ENCODE measurements at regions not wholly inside any gene's neighbourhood (a gene's known extent, or its start where the extent isn't known, plus 50 kb on each side); places are given as distances from the start of the nearest gene placed in this dataset.
A peak's percentile ranks its signal among the peaks of the same experiment; 100 is the strongest.
"Not testable (repeated sequence)": the region's sequence is repeated elsewhere in the genome, so short reads cannot be mapped to it uniquely, and the experiment has no call there.

DNA sequence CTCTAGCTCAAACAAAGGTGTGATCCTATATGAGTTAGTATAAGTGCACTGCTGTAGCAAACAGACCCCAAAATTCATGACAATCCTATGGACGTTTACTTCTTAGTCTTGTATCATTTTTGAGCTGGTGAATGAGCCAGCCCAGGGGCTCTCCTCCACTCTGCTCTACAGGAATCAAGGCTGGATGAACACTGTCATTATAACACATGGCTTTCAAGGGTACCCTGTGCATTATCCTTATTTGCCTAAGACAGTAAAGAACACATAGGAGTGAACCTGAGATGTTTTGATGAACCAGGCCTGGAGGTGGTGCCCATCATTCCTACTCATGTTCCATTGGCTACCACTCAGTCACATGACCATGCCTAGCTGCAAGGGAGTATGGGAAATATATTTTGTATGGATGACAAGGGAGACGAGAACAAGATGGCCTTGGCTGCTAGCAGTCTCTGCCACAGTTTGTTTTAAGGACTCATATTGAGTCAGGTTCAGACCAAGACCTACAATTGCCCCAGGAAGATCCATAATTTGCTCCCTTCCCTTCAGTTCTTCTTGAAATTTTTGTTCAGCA lies 107.4 kb upstream of the HES1 start:
- no peak for DNase-seq

DNA sequence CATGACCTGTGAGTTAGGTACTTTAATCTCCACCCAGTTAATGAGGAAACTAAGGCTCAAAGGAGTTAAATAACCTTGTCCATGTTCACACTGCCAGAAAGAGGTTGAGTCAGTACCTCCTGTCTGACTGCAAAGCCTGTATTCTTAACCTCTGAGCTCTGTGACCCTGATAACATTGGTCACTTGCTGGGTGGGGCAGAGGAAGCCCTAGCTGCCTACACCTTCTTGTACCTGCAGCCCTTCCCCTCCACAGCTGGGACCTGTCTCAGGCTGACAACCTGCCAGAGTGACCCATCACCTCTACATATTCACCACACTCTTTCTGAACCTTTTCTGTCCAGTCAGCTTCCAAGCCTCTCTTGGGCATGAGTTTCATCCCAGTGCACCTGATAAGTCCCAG lies 106.1 kb upstream of the HES1 start:
- no peak for DNase-seq

GRCh38 chr3:194030372-194030771 lies 105.6 kb upstream of the HES1 start:
- no peak for DNase-seq

DNA sequence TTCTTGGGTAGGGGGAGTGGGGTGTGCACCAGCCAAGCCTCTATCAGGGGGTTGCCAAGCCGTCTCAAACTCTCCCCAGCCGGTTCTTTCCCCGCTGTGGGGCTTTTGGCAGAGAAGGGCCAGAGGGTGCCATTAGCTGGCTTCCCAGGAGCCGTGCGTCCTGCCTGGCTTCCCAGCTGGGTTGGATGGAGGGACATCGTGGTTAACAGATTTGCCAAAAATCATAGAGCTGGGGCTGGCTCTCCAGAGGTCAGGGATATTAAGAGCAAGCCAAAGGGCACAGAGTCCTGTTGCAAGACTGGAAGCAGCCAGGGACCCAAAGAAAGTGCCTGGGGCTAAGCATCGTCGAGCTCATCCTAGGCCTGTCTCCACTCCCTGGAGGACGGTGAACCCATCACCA lies 104.6 kb upstream of the HES1 start:
- DNase-seq = no peak

- DNase-seq = no peak
Observed at GRCh38 chr3:194031867-194032635, 103.9 kb upstream of the HES1 start.

DNA sequence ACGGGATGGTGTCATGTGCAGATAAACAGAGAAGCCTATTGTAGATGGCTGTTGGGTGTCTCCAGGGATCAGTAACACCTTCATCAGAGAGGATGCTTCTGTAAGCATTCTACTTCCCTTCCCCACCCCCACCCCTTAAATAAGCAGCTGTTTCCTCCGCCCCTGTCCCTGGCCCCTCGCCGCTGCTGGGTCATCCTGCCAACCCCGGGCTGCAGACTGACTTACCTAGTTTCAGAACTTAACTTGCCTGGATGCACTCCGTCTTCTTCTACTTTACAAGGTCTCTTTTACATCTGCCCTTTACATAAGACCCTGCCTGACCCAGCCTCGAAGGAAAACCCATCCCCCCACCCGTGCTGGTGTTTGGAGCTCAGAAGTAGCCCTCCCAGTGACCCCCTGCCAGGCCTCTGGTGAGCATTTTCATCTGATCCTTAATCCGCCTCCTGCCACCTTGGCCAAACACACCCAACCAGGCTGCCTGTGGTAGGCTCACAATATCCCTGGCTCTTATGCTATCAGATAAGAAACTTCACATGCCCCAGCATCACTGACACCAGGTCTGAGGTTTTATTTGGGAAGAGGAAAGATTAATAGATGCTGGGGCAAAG lies 103.0 kb upstream of the HES1 start:
- no peak for DNase-seq

- DNase-seq = no peak
Observed at GRCh38 chr3:194034346-194035336, 101.3 kb upstream of the HES1 start.

GRCh38 chr3:194035406-194036138 lies 100.4 kb upstream of the HES1 start:
- no peak for DNase-seq

DNA sequence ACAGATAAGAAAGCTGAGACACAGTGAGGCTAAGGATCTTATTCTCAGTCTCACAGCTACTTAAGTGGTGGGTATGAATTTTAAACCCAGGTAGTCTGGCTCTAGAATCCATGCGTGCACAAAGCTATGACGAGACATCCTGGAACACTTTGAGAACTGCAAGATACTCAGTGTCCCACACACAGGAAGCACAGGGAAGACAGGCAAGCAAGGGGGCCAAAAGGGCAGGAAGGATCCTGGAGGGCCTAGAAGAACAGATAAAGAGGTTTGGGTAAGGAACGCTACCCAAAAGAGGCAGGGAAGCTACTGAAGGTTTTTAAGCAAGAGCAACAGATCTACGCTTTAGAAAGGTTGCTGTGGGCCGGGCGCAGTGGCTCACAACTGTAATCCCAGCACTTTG lies 99.1 kb upstream of the HES1 start:
- no peak for DNase-seq

DNA sequence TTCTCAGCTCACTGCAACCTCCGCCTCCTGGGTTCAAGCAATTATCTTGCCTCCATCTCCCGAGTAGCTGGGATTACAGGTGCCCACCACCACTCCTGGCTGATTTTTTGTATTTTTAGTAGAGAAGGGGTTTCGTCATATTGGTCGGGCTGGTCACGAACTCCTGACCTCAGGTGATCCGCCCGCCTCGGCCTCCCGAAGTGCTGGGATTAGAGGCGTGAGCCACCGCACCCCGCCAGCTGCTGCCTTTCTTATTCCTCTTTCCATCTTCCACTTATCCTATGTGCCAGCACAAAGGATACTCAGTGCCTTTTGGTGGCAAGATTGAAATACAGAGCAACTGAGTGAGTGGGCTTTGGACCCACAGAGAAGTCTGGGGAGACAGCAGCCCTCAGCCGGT lies 97.6 kb upstream of the HES1 start:
- not testable (repeated sequence) for DNase-seq

DNA sequence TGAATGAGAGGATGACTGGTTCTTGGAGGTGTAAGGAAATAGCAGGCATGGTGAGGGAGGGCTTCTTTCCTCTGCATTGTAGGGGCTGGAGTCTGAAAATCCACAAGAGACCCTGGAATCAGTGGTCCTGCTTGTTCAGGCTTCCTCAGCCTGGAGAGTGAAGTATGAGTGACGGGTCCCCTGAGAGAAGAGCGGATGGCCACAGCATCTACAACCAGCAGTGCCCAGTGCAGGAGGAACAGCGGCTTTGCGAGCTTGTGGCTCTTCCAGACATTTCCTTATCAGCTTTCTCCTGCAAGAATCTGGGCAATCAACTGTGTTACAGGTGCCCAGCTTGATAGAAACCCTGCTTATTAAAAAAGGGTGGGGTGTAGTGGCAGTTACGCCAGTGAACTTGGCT lies 97.0 kb upstream of the HES1 start:
- no peak for DNase-seq

DNA sequence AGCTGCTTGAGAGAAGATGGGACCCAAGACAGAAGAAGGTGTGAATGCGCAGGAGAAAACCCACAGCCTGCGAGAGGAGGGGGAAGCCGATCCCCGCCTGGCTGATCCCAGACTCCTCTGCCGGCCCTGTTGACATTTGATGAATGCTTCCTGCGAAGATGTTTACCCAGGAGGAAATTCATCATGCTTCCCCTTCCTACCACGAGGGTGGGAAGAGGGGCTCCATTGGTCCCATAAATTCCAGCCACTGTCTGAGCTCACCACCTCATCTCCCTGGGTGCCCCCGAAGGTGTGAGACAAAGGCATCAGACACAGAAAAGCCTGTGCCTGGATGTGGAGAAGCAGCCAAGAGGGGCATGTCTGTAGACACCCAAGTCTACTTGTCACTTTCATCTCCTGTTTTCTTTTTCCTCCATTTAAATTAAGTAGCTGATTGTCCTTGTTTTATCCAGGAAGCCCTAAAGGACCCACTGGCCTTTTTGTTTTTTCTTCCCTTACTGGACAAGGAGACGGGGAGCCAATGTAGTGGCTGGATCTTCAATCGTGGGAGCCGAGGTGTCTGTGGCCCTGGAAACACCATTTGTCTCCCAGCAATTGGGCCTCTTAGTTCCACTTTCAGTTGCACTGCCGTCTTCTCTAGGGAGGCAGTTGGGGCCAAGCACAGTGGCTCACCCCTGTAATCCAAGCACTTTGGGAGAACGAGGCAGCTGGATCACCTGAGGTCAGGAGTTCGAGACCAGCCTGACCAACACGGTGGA lies 95.3 kb upstream of the HES1 start:
- no peak for DNase-seq

DNA sequence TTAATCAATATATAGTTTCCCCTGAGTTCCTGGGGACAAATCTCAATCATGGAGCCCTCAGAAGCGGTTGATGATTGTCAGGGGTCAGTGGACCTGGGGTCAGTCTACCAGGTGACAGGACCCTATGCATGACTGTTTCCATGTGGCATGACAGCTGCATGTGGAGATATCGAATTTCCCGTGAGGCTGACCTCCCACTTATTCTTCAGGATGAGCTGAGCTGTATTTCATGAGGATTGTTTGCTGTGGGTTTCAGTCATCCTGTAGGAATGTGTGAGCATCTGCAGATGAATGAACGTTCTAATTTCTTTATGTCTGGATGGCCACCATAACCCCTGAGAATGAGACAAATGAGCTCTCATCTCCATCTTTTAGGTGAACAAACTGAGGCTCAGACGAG lies 93.0 kb upstream of the HES1 start:
- DNase-seq = no peak

DNA sequence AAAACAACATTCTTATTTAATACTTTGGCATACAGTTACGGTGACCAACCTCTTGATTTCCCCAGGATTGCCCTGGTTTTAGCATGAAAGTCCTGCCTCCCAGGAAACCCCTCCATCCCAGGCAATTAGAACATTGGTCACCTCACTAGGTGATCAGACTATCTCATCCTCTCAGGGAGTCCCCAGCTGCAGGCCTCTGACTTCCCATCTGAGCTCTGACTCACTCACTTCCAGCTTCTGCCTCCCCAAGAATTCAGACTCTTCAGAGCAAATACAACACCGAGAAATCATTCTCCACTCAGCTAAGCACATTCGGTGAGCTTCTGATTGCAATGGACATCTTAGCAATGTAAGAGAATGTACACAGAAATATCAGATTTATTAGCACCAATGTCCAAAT lies 92.4 kb upstream of the HES1 start:
- DNase-seq = no peak

GRCh38 chr3:194045289-194045688 lies 90.7 kb upstream of the HES1 start:
- DNase-seq = no peak

GRCh38 chr3:194045919-194046318 lies 90.0 kb upstream of the HES1 start:
- DNase-seq = no peak

GRCh38 chr3:194046531-194046930 lies 89.4 kb upstream of the HES1 start:
- no peak for DNase-seq

- peak; percentile 79 for DNase-seq
Observed at GRCh38 chr3:194046995-194047645, 88.8 kb upstream of the HES1 start.

- no peak for DNase-seq
Observed at GRCh38 chr3:194049394-194049793, 86.6 kb upstream of the HES1 start.

DNA sequence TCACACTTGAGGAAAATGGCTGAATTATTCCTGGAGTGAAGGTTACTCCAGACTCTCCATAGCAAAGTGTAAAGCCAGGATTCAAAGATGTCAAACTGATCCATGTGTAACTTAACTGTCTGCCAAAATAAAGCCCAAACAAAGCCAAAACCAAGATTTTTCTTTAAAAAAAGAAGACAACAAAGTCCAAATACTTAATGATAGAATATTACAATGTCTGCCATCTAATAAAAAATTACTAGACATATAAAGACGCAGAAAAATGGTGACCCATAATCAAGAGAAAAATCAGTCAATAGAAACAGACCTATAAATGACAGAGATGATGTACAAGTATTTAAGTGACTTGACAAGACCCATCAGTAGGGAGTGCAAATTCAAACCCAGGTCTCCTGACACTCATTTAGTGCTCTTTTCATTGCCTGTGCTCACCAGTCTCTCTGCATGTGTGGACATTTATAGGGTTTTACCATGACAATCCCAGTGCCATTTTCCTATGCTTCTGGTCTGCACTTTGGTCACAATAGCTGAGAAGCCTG lies 85.1 kb upstream of the HES1 start:
- DNase-seq = no peak
